DND-41 (cell line): ENCODE measurements at regions not wholly inside any gene's neighbourhood (a gene's known extent, or its start where the extent isn't known, plus 50 kb on each side); places are given as distances from the start of the nearest gene placed in this dataset.

Source experiments
- ATAC-seq: fragments of 200-7000 bp; cut with Tn5 transposase; 3 replicates; pipeline ENCODE4 v1.9.1; 2021; ENCODE audit warnings: low read depth; ENCODE audit not compliant: insufficient read depth
- DNase-seq: peaks from one replicate; pipeline ENCODE4 v3.0.0-alpha.2; 2020
- H2AFZ ChIP-seq: 2 replicates; pipeline ENCODE4 v1.6.0; 2012; ENCODE audit warnings: low read depth, low read length
- H3K27ac ChIP-seq: 2 replicates; pipeline ENCODE4 v1.5.1; 2012; ENCODE audit warnings: low read length, inconsistent platforms
- H3K27me3 ChIP-seq: fragments of 200-600 bp; sonication (generic); 2 replicates; pipeline ENCODE4 v1.6.0; 2012; ENCODE audit warnings: low read length, mild to moderate bottlenecking, inconsistent platforms; ENCODE audit not compliant: insufficient read depth, poor library complexity
- H3K36me3 ChIP-seq: 2 replicates; pipeline ENCODE4 v1.5.1; 2012; ENCODE audit warnings: low read length, inconsistent platforms; ENCODE audit not compliant: insufficient read depth
- H3K4me1 ChIP-seq: 2 replicates; pipeline ENCODE4 v1.5.1; 2012; ENCODE audit warnings: mild to moderate bottlenecking, low read length; ENCODE audit not compliant: insufficient read depth
- H3K4me2 ChIP-seq: 2 replicates; pipeline ENCODE4 v1.6.0; 2012; ENCODE audit warnings: mild to moderate bottlenecking, moderate library complexity, low read length, inconsistent platforms; ENCODE audit not compliant: insufficient read depth
- H3K4me3 ChIP-seq, 2 experiments: fragments of 200-600 bp in 1 of 2; shearing (Covaris generic) in 1 of 2; 2 replicates each; pipeline ENCODE4 v1.5.1; 2012 to 2016; ENCODE audit warnings: inconsistent platforms in 2 of 2, low read length in 2 of 2, mild to moderate bottlenecking in 2 of 2, low read depth in 1 of 2, moderate library complexity in 1 of 2
- H3K79me2 ChIP-seq: 2 replicates; pipeline ENCODE4 v1.6.0; 2012; ENCODE audit warnings: low read length, inconsistent platforms; ENCODE audit not compliant: insufficient read depth
- H3K9ac ChIP-seq: 2 replicates; pipeline ENCODE4 v1.6.0; 2012; ENCODE audit warnings: low read depth, mild to moderate bottlenecking, inconsistent platforms, low read length, moderate library complexity
- H3K9me3 ChIP-seq: 2 replicates; pipeline ENCODE4 v1.5.1; 2012; ENCODE audit warnings: low read length, moderate library complexity, mild to moderate bottlenecking, inconsistent platforms; ENCODE audit not compliant: insufficient read depth, severe bottlenecking
- H4K20me1 ChIP-seq: 2 replicates; pipeline ENCODE4 v1.6.0; 2012; ENCODE audit warnings: low read length; ENCODE audit not compliant: insufficient read depth
- EZH2 ChIP-seq: IDR thresholded peaks from 3 replicates; pipeline ENCODE4 v1.6.1; 2012; ENCODE audit warnings: borderline replicate concordance, low read depth, mild to moderate bottlenecking, moderate library complexity, low read length, inconsistent platforms; ENCODE audit not compliant: severe bottlenecking
- TF ChIP-seq, protein P1 (sequence below): IDR thresholded peaks from 2 replicates; pipeline ENCODE4 v1.5.1; 2012; ENCODE audit warnings: borderline replicate concordance, low read length, moderate library complexity, mild to moderate bottlenecking; ENCODE audit not compliant: poor library complexity, severe bottlenecking; ENCODE audit errors: extremely low read depth

DNA sequence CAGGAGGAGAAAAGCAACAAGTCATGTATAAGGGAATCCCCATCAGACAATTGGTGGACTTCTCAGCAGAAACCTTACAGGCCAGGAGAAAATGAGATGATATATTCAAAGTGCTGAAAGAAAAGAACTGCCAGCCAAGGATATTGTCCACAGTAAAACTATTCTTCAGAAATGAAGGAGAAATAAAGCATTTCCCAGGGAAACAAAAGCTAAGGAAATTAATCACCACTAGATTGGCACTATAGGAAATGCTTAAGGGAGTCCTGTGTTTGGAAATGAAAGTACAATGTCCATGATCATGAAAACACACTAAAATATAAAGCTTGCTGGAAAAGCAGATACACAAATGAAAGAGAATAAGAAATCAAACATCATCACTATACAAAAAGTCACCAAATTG, 282.0 kb downstream of the BLID start:
- DNase-seq (no peak), ATAC-seq (no peak)
- Histone ChIP-seq H3K4me1 (no peaks in the 10 kb centered on the region), H3K4me2 (no peak overlapping the region), H3K9ac (no peak overlapping the region), H3K27me3 (peaks cover 6% of the 10 kb centered on the region), H3K9me3 (peaks cover 8% of the 10 kb centered on the region), H4K20me1 (no peaks in the 10 kb centered on the region), H3K4me3 (no peak overlapping the region), H3K79me2 (no peaks in the 10 kb centered on the region), H3K27ac (no peak overlapping the region), H3K36me3 (no peaks in the 10 kb centered on the region), H2AFZ (no peak overlapping the region)
- TF ChIP-seq, protein P1, sequence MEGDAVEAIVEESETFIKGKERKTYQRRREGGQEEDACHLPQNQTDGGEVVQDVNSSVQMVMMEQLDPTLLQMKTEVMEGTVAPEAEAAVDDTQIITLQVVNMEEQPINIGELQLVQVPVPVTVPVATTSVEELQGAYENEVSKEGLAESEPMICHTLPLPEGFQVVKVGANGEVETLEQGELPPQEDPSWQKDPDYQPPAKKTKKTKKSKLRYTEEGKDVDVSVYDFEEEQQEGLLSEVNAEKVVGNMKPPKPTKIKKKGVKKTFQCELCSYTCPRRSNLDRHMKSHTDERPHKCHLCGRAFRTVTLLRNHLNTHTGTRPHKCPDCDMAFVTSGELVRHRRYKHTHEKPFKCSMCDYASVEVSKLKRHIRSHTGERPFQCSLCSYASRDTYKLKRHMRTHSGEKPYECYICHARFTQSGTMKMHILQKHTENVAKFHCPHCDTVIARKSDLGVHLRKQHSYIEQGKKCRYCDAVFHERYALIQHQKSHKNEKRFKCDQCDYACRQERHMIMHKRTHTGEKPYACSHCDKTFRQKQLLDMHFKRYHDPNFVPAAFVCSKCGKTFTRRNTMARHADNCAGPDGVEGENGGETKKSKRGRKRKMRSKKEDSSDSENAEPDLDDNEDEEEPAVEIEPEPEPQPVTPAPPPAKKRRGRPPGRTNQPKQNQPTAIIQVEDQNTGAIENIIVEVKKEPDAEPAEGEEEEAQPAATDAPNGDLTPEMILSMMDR = no peak
- no peak for TF ChIP-seq EZH2

- Histone ChIP-seq H3K9ac (no peak overlapping the region), H3K9me3 (peaks cover 8% of the 10 kb centered on the region), H4K20me1 (no peaks in the 10 kb centered on the region), H2AFZ (no peak overlapping the region), H3K4me3 (no peak overlapping the region), H3K4me2 (no peak overlapping the region), H3K36me3 (no peaks in the 10 kb centered on the region), H3K4me1 (no peaks in the 10 kb centered on the region), H3K27me3 (no peaks in the 10 kb centered on the region), H3K79me2 (no peaks in the 10 kb centered on the region), H3K27ac (no peak overlapping the region)
- no peak for DNase-seq
- TF ChIP-seq, protein P1 = no peak
- no peak for TF ChIP-seq EZH2
- ATAC-seq = no peak
Measured at GRCh38 chr11:121829159-121829643, 286.8 kb downstream of the BLID start.

- no peak overlapping the region for H3K27ac ChIP-seq
- H3K9me3 ChIP-seq = peaks cover 7% of the 10 kb centered on the region
- H3K4me2 ChIP-seq = no peak overlapping the region
- no peaks in the 10 kb centered on the region for H3K79me2 ChIP-seq
- DNase-seq (no peak), ATAC-seq (no peak)
- H3K4me1 ChIP-seq = no peaks in the 10 kb centered on the region
- H3K36me3 ChIP-seq = no peaks in the 10 kb centered on the region
- H3K27me3 ChIP-seq = no peaks in the 10 kb centered on the region
- TF ChIP-seq, protein P1 = no peak
- no peak for TF ChIP-seq EZH2
- H2AFZ ChIP-seq = no peak overlapping the region
- H3K9ac ChIP-seq = no peak overlapping the region
- no peak overlapping the region for H3K4me3 ChIP-seq
- H4K20me1 ChIP-seq = no peaks in the 10 kb centered on the region
Measured at GRCh38 chr11:121814962-121815361, 301.1 kb downstream of the BLID start.

DNA sequence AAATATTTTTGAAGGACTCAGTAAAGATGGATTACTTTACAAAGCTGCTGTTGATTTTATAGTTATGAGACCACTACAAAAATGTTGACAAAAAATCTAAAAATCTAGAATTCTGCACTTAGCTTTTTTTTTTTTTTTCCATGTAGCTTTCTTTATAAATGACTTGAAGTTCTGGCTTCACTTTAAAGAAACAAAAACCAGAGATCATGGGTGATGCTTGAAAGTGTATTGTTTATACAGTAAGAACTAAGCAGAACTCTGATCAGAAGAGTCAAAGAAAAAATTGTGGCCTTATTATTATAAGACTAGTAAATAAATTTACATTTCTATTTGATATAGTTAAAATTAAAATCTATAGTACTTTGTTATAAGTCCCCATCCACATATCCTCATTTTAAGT, 301.7 kb downstream of the BLID start:
- no peak overlapping the region for H3K4me3 ChIP-seq
- no peak for DNase-seq
- no peak overlapping the region for H2AFZ ChIP-seq
- H3K4me2 ChIP-seq = no peak overlapping the region
- H3K9me3 ChIP-seq = peaks cover 7% of the 10 kb centered on the region
- no peaks in the 10 kb centered on the region for H3K27me3 ChIP-seq
- H4K20me1 ChIP-seq = no peaks in the 10 kb centered on the region
- H3K27ac ChIP-seq = no peak overlapping the region
- no peak for ATAC-seq
- TF ChIP-seq EZH2 = no peak
- TF ChIP-seq, protein P1 = no peak
- no peaks in the 10 kb centered on the region for H3K79me2 ChIP-seq
- no peak overlapping the region for H3K9ac ChIP-seq
- no peaks in the 10 kb centered on the region for H3K36me3 ChIP-seq
- H3K4me1 ChIP-seq = no peaks in the 10 kb centered on the region
